Mesothelial cell of epicardium (in vitro differentiated cells): ENCODE measurements at regions not wholly inside any gene's neighbourhood (a gene's known extent, or its start where the extent isn't known, plus 50 kb on each side); places are given as distances from the start of the nearest gene placed in this dataset.

Experiments
- DNase-seq, 2 experiments: peaks; one replicate each; pipeline ENCODE4 v3.0.0; 2021; ENCODE audit warnings: low spot score in 2 of 2; ENCODE audit not compliant: unreplicated experiment in 2 of 2
- H3K27ac Mint-ChIP-seq: 2 replicates; pipeline ENCODE4 v1.8.0; 2021; ENCODE audit warnings: mixed read lengths
- H3K27me3 Mint-ChIP-seq: 2 replicates; pipeline ENCODE4 v1.8.0; 2021; ENCODE audit warnings: low read depth, mixed read lengths
- H3K36me3 Mint-ChIP-seq: 2 replicates; pipeline ENCODE4 v1.8.0; 2021; ENCODE audit warnings: mixed read lengths
- H3K4me1 Mint-ChIP-seq: 2 replicates; pipeline ENCODE4 v1.8.0; 2021; ENCODE audit warnings: mixed read lengths
- H3K4me3 Mint-ChIP-seq: 2 replicates; pipeline ENCODE4 v1.8.0; 2021; ENCODE audit warnings: mild to moderate bottlenecking, moderate library complexity, mixed read lengths
- H3K9me3 Mint-ChIP-seq: 2 replicates; pipeline ENCODE4 v1.8.0; 2021; ENCODE audit warnings: mixed read lengths
- CTCF ChIP-seq: fragments of 200-600 bp; sonication (generic); IDR thresholded peaks from one replicate; pipeline ENCODE4 v1.5.0; 2021; ENCODE audit warnings: antibody characterized with exemption; ENCODE audit not compliant: unreplicated experiment

GRCh38 chr4:53865054-53865453 lies 199.4 kb downstream of the CHIC2 start:
- H3K36me3 Mint-ChIP-seq: peaks cover 3% of the 10 kb centered on the region
- no peak for TF ChIP-seq CTCF
- no peak for DNase-seq
- no peak overlapping the region for H3K4me3 Mint-ChIP-seq
- H3K9me3 Mint-ChIP-seq: peaks cover 8% of the 10 kb centered on the region
- H3K27ac Mint-ChIP-seq: no peak overlapping the region
- H3K27me3 Mint-ChIP-seq: no peaks in the 10 kb centered on the region
- H3K4me1 Mint-ChIP-seq: peaks cover 29% of the 10 kb centered on the region

- Mint-ChIP-seq H3K27ac (peak overlapping the region; percentile 72), H3K9me3 (peaks cover 17% of the 10 kb centered on the region), H3K36me3 (peaks cover 8% of the 10 kb centered on the region), H3K4me1 (peaks cover 29% of the 10 kb centered on the region), H3K4me3 (no peak overlapping the region), H3K27me3 (no peaks in the 10 kb centered on the region)
- TF ChIP-seq CTCF: no peak
- no peak for DNase-seq
Measured at GRCh38 chr4:53863736-53864365, 200.6 kb downstream of the CHIC2 start.

- no peak for DNase-seq
- Mint-ChIP-seq H3K36me3 (peaks cover 8% of the 10 kb centered on the region), H3K27ac (peak overlapping the region; percentile 72), H3K9me3 (peaks cover 20% of the 10 kb centered on the region), H3K4me3 (no peak overlapping the region), H3K27me3 (no peaks in the 10 kb centered on the region), H3K4me1 (peaks cover 29% of the 10 kb centered on the region)
- no peak for TF ChIP-seq CTCF
Measured at GRCh38 chr4:53863158-53863557, 201.2 kb downstream of the CHIC2 start.

- H3K4me1 Mint-ChIP-seq: peaks cover 29% of the 10 kb centered on the region
- DNase-seq: no peak
- H3K27ac Mint-ChIP-seq: peak overlapping the region; percentile 41
- no peak for TF ChIP-seq CTCF
- H3K27me3 Mint-ChIP-seq: no peaks in the 10 kb centered on the region
- H3K4me3 Mint-ChIP-seq: no peak overlapping the region
- H3K36me3 Mint-ChIP-seq: peaks cover 8% of the 10 kb centered on the region
- peaks cover 27% of the 10 kb centered on the region for H3K9me3 Mint-ChIP-seq
Measured at GRCh38 chr4:53861856-53862610, 202.4 kb downstream of the CHIC2 start.

GRCh38 chr4:53859305-53859704 lies 205.1 kb downstream of the CHIC2 start:
- Mint-ChIP-seq H3K9me3 (peaks cover 27% of the 10 kb centered on the region), H3K27ac (no peak overlapping the region), H3K4me1 (peaks cover 41% of the 10 kb centered on the region), H3K36me3 (peaks cover 8% of the 10 kb centered on the region), H3K27me3 (no peaks in the 10 kb centered on the region), H3K4me3 (no peak overlapping the region)
- no peak for DNase-seq
- TF ChIP-seq CTCF: no peak
